Gastroesophageal sphincter (tissue), 3 donors: ENCODE measurements at regions not wholly inside any gene's neighbourhood (a gene's known extent, or its start where the extent isn't known, plus 50 kb on each side); places are given as distances from the start of the nearest gene placed in this dataset.

ENCODE experiments used
- EP300 ChIP-seq: sonication (generic); formaldehyde crosslinking; IDR thresholded peaks from one replicate; pipeline ENCODE4 v1.6.1; 2017; ENCODE audit warnings: antibody characterized with exemption, mild to moderate bottlenecking
- TF ChIP-seq, protein P1 (sequence below), 4 experiments: fragments of 200-600 bp in 2 of 4; fragments of 450-650 bp in 2 of 4; sonication (generic) in 1 of 4; IDR thresholded peaks; one replicate each; pipeline ENCODE4 v1.5.1; 2017 to 2019; ENCODE audit warnings: antibody characterized with exemption in 4 of 4, mild to moderate bottlenecking in 2 of 4, moderate library complexity in 2 of 4

DNA sequence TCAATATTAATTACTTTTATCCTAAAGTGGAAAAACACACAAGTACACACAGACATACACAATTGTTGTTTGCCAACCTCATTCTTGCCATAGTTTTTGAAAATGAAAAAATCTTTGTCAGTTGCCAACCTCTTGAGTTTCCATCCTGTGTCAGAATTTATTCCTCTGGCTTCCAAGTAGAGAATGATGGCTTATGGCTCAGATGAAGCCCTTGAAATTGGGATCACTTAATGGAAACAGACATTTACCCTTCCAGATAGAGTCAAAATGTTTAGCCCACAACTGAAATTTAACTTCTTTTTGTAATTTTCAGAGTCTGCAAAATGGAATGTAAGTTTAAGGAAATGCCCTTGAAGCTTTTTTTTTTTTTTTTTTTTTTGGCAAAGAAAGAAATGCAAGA is 321.6 kb upstream of the TNP1 start:
- TF ChIP-seq, protein P1, sequence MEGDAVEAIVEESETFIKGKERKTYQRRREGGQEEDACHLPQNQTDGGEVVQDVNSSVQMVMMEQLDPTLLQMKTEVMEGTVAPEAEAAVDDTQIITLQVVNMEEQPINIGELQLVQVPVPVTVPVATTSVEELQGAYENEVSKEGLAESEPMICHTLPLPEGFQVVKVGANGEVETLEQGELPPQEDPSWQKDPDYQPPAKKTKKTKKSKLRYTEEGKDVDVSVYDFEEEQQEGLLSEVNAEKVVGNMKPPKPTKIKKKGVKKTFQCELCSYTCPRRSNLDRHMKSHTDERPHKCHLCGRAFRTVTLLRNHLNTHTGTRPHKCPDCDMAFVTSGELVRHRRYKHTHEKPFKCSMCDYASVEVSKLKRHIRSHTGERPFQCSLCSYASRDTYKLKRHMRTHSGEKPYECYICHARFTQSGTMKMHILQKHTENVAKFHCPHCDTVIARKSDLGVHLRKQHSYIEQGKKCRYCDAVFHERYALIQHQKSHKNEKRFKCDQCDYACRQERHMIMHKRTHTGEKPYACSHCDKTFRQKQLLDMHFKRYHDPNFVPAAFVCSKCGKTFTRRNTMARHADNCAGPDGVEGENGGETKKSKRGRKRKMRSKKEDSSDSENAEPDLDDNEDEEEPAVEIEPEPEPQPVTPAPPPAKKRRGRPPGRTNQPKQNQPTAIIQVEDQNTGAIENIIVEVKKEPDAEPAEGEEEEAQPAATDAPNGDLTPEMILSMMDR (IDR thresholded peaks at IDR 0.05): no peak
- no peak for TF ChIP-seq EP300
